ENCODE measurements at regions not wholly inside any gene's neighbourhood (a gene's known extent, or its start where the extent isn't known, plus 50 kb on each side); places are given as distances from the start of the nearest gene placed in this dataset.

- Histone ChIP-seq H3K4me3 (ENCODE audit: low read length in 2 of 2) (no peak overlapping the region), H3K27ac (ENCODE audit: low read depth in 1 of 2, low read length in 1 of 2) (no peak overlapping the region), H3K36me3 (ENCODE audit: control insufficient read depth in 2 of 2, insufficient read depth in 2 of 2, low read length in 1 of 2) (no peaks in the 10 kb centered on the region), H3K9me3 (ENCODE audit: control insufficient read depth in 2 of 2, insufficient read depth in 1 of 2, low read length in 1 of 2) (no peaks in the 10 kb centered on the region), H3K27me3 (ENCODE audit: control insufficient read depth in 2 of 2, insufficient read depth in 1 of 2, low read length in 1 of 2) (no peaks in the 10 kb centered on the region), H3K4me1 (ENCODE audit: control insufficient read depth in 2 of 2, insufficient read depth in 2 of 2, low read length in 2 of 2) (no peaks in the 10 kb centered on the region)
- WGBS = 81% methylated on average over 2 of the region's 2 CpGs
- no peak for DNase-seq (ENCODE audit: low read depth in 6 of 9, low spot score in 9 of 9)
Observed at GRCh38 chr2:49359721-49360406, 205.5 kb upstream of the FSHR start.

GRCh38 chr2:49355611-49356010, 201.3 kb upstream of the FSHR start:
- H3K27ac ChIP-seq (ENCODE audit: low read depth in 1 of 2, low read length in 1 of 2) = no peak overlapping the region
- H3K4me1 ChIP-seq (ENCODE audit: control insufficient read depth in 2 of 2, insufficient read depth in 2 of 2, low read length in 2 of 2) = no peaks in the 10 kb centered on the region
- no peaks in the 10 kb centered on the region for H3K36me3 ChIP-seq (ENCODE audit: control insufficient read depth in 2 of 2, insufficient read depth in 2 of 2, low read length in 1 of 2)
- no peak overlapping the region for H3K4me3 ChIP-seq (ENCODE audit: low read length in 2 of 2)
- no peaks in the 10 kb centered on the region for H3K27me3 ChIP-seq (ENCODE audit: control insufficient read depth in 2 of 2, insufficient read depth in 1 of 2, low read length in 1 of 2)
- H3K9me3 ChIP-seq (ENCODE audit: control insufficient read depth in 2 of 2, insufficient read depth in 1 of 2, low read length in 1 of 2) = no peaks in the 10 kb centered on the region
- no peak for DNase-seq (ENCODE audit: low read depth in 6 of 9, low spot score in 9 of 9)

- H3K4me3 ChIP-seq (ENCODE audit: low read length in 2 of 2) = no peak overlapping the region
- H3K4me1 ChIP-seq (ENCODE audit: control insufficient read depth in 2 of 2, insufficient read depth in 2 of 2, low read length in 2 of 2) = no peaks in the 10 kb centered on the region
- DNase-seq (ENCODE audit: low read depth in 6 of 9, low spot score in 9 of 9) = no peak
- no peaks in the 10 kb centered on the region for H3K9me3 ChIP-seq (ENCODE audit: control insufficient read depth in 2 of 2, insufficient read depth in 1 of 2, low read length in 1 of 2)
- no peaks in the 10 kb centered on the region for H3K27me3 ChIP-seq (ENCODE audit: control insufficient read depth in 2 of 2, insufficient read depth in 1 of 2, low read length in 1 of 2)
- no peaks in the 10 kb centered on the region for H3K36me3 ChIP-seq (ENCODE audit: control insufficient read depth in 2 of 2, insufficient read depth in 2 of 2, low read length in 1 of 2)
- 44% methylated on average over 4 of the region's 4 CpGs for WGBS
- H3K27ac ChIP-seq (ENCODE audit: low read depth in 1 of 2, low read length in 1 of 2) = no peak overlapping the region
Observed at GRCh38 chr2:49351560-49351959, 197.2 kb upstream of the FSHR start.

- Histone ChIP-seq H3K9me3 (ENCODE audit: control insufficient read depth in 2 of 2, insufficient read depth in 1 of 2, low read length in 1 of 2) (no peaks in the 10 kb centered on the region), H3K27ac (ENCODE audit: low read depth in 1 of 2, low read length in 1 of 2) (no peak overlapping the region), H3K27me3 (ENCODE audit: control insufficient read depth in 2 of 2, insufficient read depth in 1 of 2, low read length in 1 of 2) (no peaks in the 10 kb centered on the region), H3K36me3 (ENCODE audit: control insufficient read depth in 2 of 2, insufficient read depth in 2 of 2, low read length in 1 of 2) (no peaks in the 10 kb centered on the region), H3K4me1 (ENCODE audit: control insufficient read depth in 2 of 2, insufficient read depth in 2 of 2, low read length in 2 of 2) (no peaks in the 10 kb centered on the region), H3K4me3 (ENCODE audit: low read length in 2 of 2) (no peak overlapping the region)
- 92% methylated on average over 3 of the region's 3 CpGs for WGBS
- no peak for DNase-seq (ENCODE audit: low read depth in 6 of 9, low spot score in 9 of 9)
Observed at GRCh38 chr2:49343638-49344037, 189.3 kb upstream of the FSHR start.

- Histone ChIP-seq H3K36me3 (ENCODE audit: control insufficient read depth in 2 of 2, insufficient read depth in 2 of 2, low read length in 1 of 2) (no peaks in the 10 kb centered on the region), H3K4me1 (ENCODE audit: control insufficient read depth in 2 of 2, insufficient read depth in 2 of 2, low read length in 2 of 2) (no peaks in the 10 kb centered on the region), H3K4me3 (ENCODE audit: low read length in 2 of 2) (no peak overlapping the region), H3K9me3 (ENCODE audit: control insufficient read depth in 2 of 2, insufficient read depth in 1 of 2, low read length in 1 of 2) (no peaks in the 10 kb centered on the region), H3K27me3 (ENCODE audit: control insufficient read depth in 2 of 2, insufficient read depth in 1 of 2, low read length in 1 of 2) (no peaks in the 10 kb centered on the region), H3K27ac (ENCODE audit: low read depth in 1 of 2, low read length in 1 of 2) (no peak overlapping the region)
- no peak for DNase-seq (ENCODE audit: low read depth in 6 of 9, low spot score in 9 of 9)
- 89% methylated on average over 1 of the region's 1 CpG for WGBS
Observed at GRCh38 chr2:49342156-49342555, 187.8 kb upstream of the FSHR start.

GRCh38 chr2:49335546-49335945, 181.2 kb upstream of the FSHR start:
- no peaks in the 10 kb centered on the region for H3K9me3 ChIP-seq (ENCODE audit: control insufficient read depth in 2 of 2, insufficient read depth in 1 of 2, low read length in 1 of 2)
- no peaks in the 10 kb centered on the region for H3K36me3 ChIP-seq (ENCODE audit: control insufficient read depth in 2 of 2, insufficient read depth in 2 of 2, low read length in 1 of 2)
- no peaks in the 10 kb centered on the region for H3K4me1 ChIP-seq (ENCODE audit: control insufficient read depth in 2 of 2, insufficient read depth in 2 of 2, low read length in 2 of 2)
- H3K27ac ChIP-seq (ENCODE audit: low read depth in 1 of 2, low read length in 1 of 2) = no peak overlapping the region
- DNase-seq (ENCODE audit: low read depth in 6 of 9, low spot score in 9 of 9) = no peak
- no peak overlapping the region for H3K4me3 ChIP-seq (ENCODE audit: low read length in 2 of 2)
- no peaks in the 10 kb centered on the region for H3K27me3 ChIP-seq (ENCODE audit: control insufficient read depth in 2 of 2, insufficient read depth in 1 of 2, low read length in 1 of 2)
- 89% methylated on average over 5 of the region's 5 CpGs for WGBS

GRCh38 chr2:49332415-49332814, 178.1 kb upstream of the FSHR start:
- H3K27ac ChIP-seq (ENCODE audit: low read depth in 1 of 2, low read length in 1 of 2) = no peak overlapping the region
- DNase-seq (ENCODE audit: low read depth in 6 of 9, low spot score in 9 of 9) = no peak
- H3K36me3 ChIP-seq (ENCODE audit: control insufficient read depth in 2 of 2, insufficient read depth in 2 of 2, low read length in 1 of 2) = no peaks in the 10 kb centered on the region
- 91% methylated on average over 1 of the region's 1 CpG for WGBS
- no peak overlapping the region for H3K4me3 ChIP-seq (ENCODE audit: low read length in 2 of 2)
- no peaks in the 10 kb centered on the region for H3K4me1 ChIP-seq (ENCODE audit: control insufficient read depth in 2 of 2, insufficient read depth in 2 of 2, low read length in 2 of 2)
- no peaks in the 10 kb centered on the region for H3K9me3 ChIP-seq (ENCODE audit: control insufficient read depth in 2 of 2, insufficient read depth in 1 of 2, low read length in 1 of 2)
- H3K27me3 ChIP-seq (ENCODE audit: control insufficient read depth in 2 of 2, insufficient read depth in 1 of 2, low read length in 1 of 2) = no peaks in the 10 kb centered on the region

GRCh38 chr2:49318531-49318930, 164.2 kb upstream of the FSHR start:
- 92% methylated on average over 1 of the region's 1 CpG for WGBS
- Histone ChIP-seq H3K4me3 (ENCODE audit: low read length in 2 of 2) (no peak overlapping the region), H3K36me3 (ENCODE audit: control insufficient read depth in 2 of 2, insufficient read depth in 2 of 2, low read length in 1 of 2) (no peaks in the 10 kb centered on the region), H3K9me3 (ENCODE audit: control insufficient read depth in 2 of 2, insufficient read depth in 1 of 2, low read length in 1 of 2) (no peaks in the 10 kb centered on the region), H3K27ac (ENCODE audit: low read depth in 1 of 2, low read length in 1 of 2) (no peak overlapping the region), H3K4me1 (ENCODE audit: control insufficient read depth in 2 of 2, insufficient read depth in 2 of 2, low read length in 2 of 2) (no peaks in the 10 kb centered on the region), H3K27me3 (ENCODE audit: control insufficient read depth in 2 of 2, insufficient read depth in 1 of 2, low read length in 1 of 2) (no peaks in the 10 kb centered on the region)
- DNase-seq (ENCODE audit: low read depth in 6 of 9, low spot score in 9 of 9) = no peak

- H3K27ac ChIP-seq (ENCODE audit: low read depth in 1 of 2, low read length in 1 of 2) = no peak overlapping the region
- no peaks in the 10 kb centered on the region for H3K9me3 ChIP-seq (ENCODE audit: control insufficient read depth in 2 of 2, insufficient read depth in 1 of 2, low read length in 1 of 2)
- no peaks in the 10 kb centered on the region for H3K27me3 ChIP-seq (ENCODE audit: control insufficient read depth in 2 of 2, insufficient read depth in 1 of 2, low read length in 1 of 2)
- no peaks in the 10 kb centered on the region for H3K4me1 ChIP-seq (ENCODE audit: control insufficient read depth in 2 of 2, insufficient read depth in 2 of 2, low read length in 2 of 2)
- no peaks in the 10 kb centered on the region for H3K36me3 ChIP-seq (ENCODE audit: control insufficient read depth in 2 of 2, insufficient read depth in 2 of 2, low read length in 1 of 2)
- H3K4me3 ChIP-seq (ENCODE audit: low read length in 2 of 2) = no peak overlapping the region
- 79% methylated on average over 3 of the region's 3 CpGs for WGBS
- DNase-seq (ENCODE audit: low read depth in 6 of 9, low spot score in 9 of 9) = no peak
Observed at GRCh38 chr2:49309461-49309860, 155.1 kb upstream of the FSHR start.

- no peaks in the 10 kb centered on the region for H3K4me1 ChIP-seq (ENCODE audit: control insufficient read depth in 2 of 2, insufficient read depth in 2 of 2, low read length in 2 of 2)
- no peaks in the 10 kb centered on the region for H3K9me3 ChIP-seq (ENCODE audit: control insufficient read depth in 2 of 2, insufficient read depth in 1 of 2, low read length in 1 of 2)
- H3K36me3 ChIP-seq (ENCODE audit: control insufficient read depth in 2 of 2, insufficient read depth in 2 of 2, low read length in 1 of 2) = no peaks in the 10 kb centered on the region
- H3K27me3 ChIP-seq (ENCODE audit: control insufficient read depth in 2 of 2, insufficient read depth in 1 of 2, low read length in 1 of 2) = no peaks in the 10 kb centered on the region
- H3K4me3 ChIP-seq (ENCODE audit: low read length in 2 of 2) = no peak overlapping the region
- no peak overlapping the region for H3K27ac ChIP-seq (ENCODE audit: low read depth in 1 of 2, low read length in 1 of 2)
- 84% methylated on average over 3 of the region's 3 CpGs for WGBS
- no peak for DNase-seq (ENCODE audit: low read depth in 6 of 9, low spot score in 9 of 9)
Observed at GRCh38 chr2:49306925-49307324, 152.6 kb upstream of the FSHR start.

Data from thymus (tissue), 11 donors.